Heart left ventricle (tissue), 13 donors: ENCODE measurements at regions not wholly inside any gene's neighbourhood (a gene's known extent, or its start where the extent isn't known, plus 50 kb on each side); places are given as distances from the start of the nearest gene placed in this dataset.

ENCODE experiments used
- POLR2A ChIP-seq, 2 donors: fragments of 450-650 bp; IDR thresholded peaks; one replicate each; pipeline ENCODE4 v1.6.1; 2017; ENCODE audit warnings: antibody characterized with exemption in 2 of 2, mild to moderate bottlenecking in 2 of 2, moderate library complexity in 2 of 2
- TF ChIP-seq, protein P1 (sequence below), 12 donors: fragments of 200-600 bp; sonication (generic) in 4 of 12; IDR thresholded peaks; one replicate each; pipeline versions ENCODE4 v1.5.0 to v1.8.0; 2018 to 2022; ENCODE audit warnings: antibody characterized with exemption in 12 of 12, mild to moderate bottlenecking in 5 of 12
- donor health status: ischemic (EF 13 %, LVEDD 7.1; RV severe dilation, severe dysfunction).
- donor health status: DM: no; HTN: yes; CAD: no.
- donor health status: DM: no; HTN: no; CAD: no.
- donor health status: ischemic (EF 25% LVEDD 6.9; RV normal size, moderate dysfunction).
- donor health status: ischemic (EF 25% LVEDD 5.7; RV mildly dilated, moderate dysfunction).
- donor health status: ischemic (EF 35%, LVEDD 5.7; RV mildly dilated, moderate dysfunction).
- donor health status: nonischemic (EF 11% LVEDD 7.7; RV severe dilation, severe dysfunction).
- donor health status: DM: yes; HTN: yes; CAD: no.
- donor health status: PGD.
- donor health status: ischemic (EF 29% LVEDD 5.4; RV normal size, mild dysfunction).
- donor health status: nonischemic (EF 23%, LVEDD 6.1; RV moderate dilation, normal function).

DNA sequence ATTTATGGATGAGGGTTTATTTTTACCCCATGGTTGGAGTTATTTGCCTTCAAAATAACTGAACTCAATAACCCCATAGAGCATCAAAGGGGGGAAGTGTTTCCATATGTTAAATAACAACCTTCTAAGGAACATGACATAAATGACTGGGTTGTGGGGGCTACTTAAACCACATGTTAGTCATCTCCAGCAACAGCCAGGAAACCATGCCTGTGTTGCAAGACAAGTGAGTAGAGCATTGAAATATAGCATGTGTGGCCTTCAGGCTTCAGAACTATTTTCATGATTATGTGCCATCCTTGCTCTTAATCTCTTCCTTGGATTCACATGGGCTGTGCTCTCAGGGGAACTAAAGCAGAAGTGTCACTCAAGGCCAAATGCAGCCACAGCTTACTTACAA, 431.2 kb downstream of the AGTPBP1 start:
- TF ChIP-seq, protein P1, sequence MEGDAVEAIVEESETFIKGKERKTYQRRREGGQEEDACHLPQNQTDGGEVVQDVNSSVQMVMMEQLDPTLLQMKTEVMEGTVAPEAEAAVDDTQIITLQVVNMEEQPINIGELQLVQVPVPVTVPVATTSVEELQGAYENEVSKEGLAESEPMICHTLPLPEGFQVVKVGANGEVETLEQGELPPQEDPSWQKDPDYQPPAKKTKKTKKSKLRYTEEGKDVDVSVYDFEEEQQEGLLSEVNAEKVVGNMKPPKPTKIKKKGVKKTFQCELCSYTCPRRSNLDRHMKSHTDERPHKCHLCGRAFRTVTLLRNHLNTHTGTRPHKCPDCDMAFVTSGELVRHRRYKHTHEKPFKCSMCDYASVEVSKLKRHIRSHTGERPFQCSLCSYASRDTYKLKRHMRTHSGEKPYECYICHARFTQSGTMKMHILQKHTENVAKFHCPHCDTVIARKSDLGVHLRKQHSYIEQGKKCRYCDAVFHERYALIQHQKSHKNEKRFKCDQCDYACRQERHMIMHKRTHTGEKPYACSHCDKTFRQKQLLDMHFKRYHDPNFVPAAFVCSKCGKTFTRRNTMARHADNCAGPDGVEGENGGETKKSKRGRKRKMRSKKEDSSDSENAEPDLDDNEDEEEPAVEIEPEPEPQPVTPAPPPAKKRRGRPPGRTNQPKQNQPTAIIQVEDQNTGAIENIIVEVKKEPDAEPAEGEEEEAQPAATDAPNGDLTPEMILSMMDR (IDR thresholded peaks at IDR 0.05), result no peak
- TF ChIP-seq POLR2A (IDR thresholded peaks at IDR 0.05), result no peak
